H1 (cell line): ENCODE measurements at regions not wholly inside any gene's neighbourhood (a gene's known extent, or its start where the extent isn't known, plus 50 kb on each side); places are given as distances from the start of the nearest gene placed in this dataset.

Source experiments
- CTCF ChIA-PET: fragments of 300-600 bp; sonication (Branson Sonifier 250); formaldehyde crosslinking; loops from one replicate; lab custom pipeline; 2021; ENCODE audit not compliant: partially characterized antibody; lab: Charles Lee
- POLR2A ChIA-PET: fragments of 300-600 bp; sonication (Branson Sonifier 250); formaldehyde crosslinking; loops from one replicate; lab custom pipeline; 2021; ENCODE audit warnings: inconsistent platforms; ENCODE audit not compliant: partially characterized antibody; lab: Charles Lee
- DNase-seq, 2 experiments: peaks; one replicate each; pipeline versions ENCODE4 v3.0.0 to v3.0.0-alpha.2; 2010 to 2022; ENCODE audit warnings: low spot score in 2 of 2, low read depth in 1 of 2, mixed read lengths in 1 of 2
- FAIRE-seq: peaks from 2 replicates; lab custom pipeline; 2011; peaks lifted over from hg19 to GRCh38; lab: Jason Lieb, UNC
- H2AFZ ChIP-seq: 2 replicates; pipeline ENCODE4 v1.8.1; 2012; ENCODE audit warnings: low read length, inconsistent platforms
- H2AK5ac ChIP-seq: 2 replicates; pipeline ENCODE4 v1.6.1; 2013; ENCODE audit warnings: low read depth, low read length
- H2BK120ac ChIP-seq: replicated peaks from 2 replicates; pipeline ENCODE3; 2013; ENCODE audit warnings: low read depth, low read length, inconsistent platforms
- H2BK12ac ChIP-seq: 2 replicates; pipeline ENCODE4 v1.6.1; 2013; ENCODE audit warnings: low read depth, low read length
- H2BK15ac ChIP-seq: 2 replicates; pipeline ENCODE4 v1.6.1; 2013; ENCODE audit warnings: low read length
- H2BK20ac ChIP-seq: 2 replicates; pipeline ENCODE4 v1.6.1; 2013; ENCODE audit warnings: low read length
- H2BK5ac ChIP-seq: 2 replicates; pipeline ENCODE4 v1.6.1; 2013; ENCODE audit warnings: low read depth, low read length
- H3K14ac ChIP-seq: 2 replicates; pipeline ENCODE4 v1.6.1; 2013; ENCODE audit warnings: inconsistent platforms; ENCODE audit not compliant: insufficient read length
- H3K18ac ChIP-seq: 2 replicates; pipeline ENCODE4 v1.6.1; 2013; ENCODE audit warnings: low read length; ENCODE audit errors: extremely low read depth
- H3K23ac ChIP-seq: 2 replicates; pipeline ENCODE4 v1.6.1; 2013; ENCODE audit warnings: inconsistent platforms; ENCODE audit not compliant: insufficient read length
- H3K23me2 ChIP-seq: 2 replicates; pipeline ENCODE4 v1.6.1; 2013; ENCODE audit warnings: low read depth, low read length
- H3K27ac ChIP-seq: 2 replicates; pipeline ENCODE4 v1.6.1; 2011; ENCODE audit warnings: low read depth, low read length, inconsistent platforms
- H3K27me3 ChIP-seq, 4 experiments: replicated peaks in 1 of 4; 1 replicate in 1 of 4; 2 replicates in 3 of 4; pipeline versions ENCODE4 v1.6.1 to v1.8.1; 2011 to 2013; ENCODE audit warnings: low read length in 3 of 4, mild to moderate bottlenecking in 3 of 4, inconsistent platforms in 2 of 4, mixed read lengths in 2 of 4, moderate library complexity in 1 of 4; ENCODE audit not compliant: control insufficient read depth in 3 of 4, insufficient read depth in 3 of 4; ENCODE audit errors: extremely low read depth in 1 of 4
- H3K36me3 ChIP-seq, 4 experiments: 2 replicates each; pipeline versions ENCODE4 v1.6.1 to v1.8.1; 2011 to 2013; ENCODE audit warnings: mild to moderate bottlenecking in 4 of 4, low read length in 3 of 4, moderate library complexity in 2 of 4, control low read depth in 1 of 4, inconsistent platforms in 1 of 4; ENCODE audit not compliant: insufficient read depth in 4 of 4, control insufficient read depth in 2 of 4
- H3K4ac ChIP-seq: replicated peaks from 2 replicates; pipeline ENCODE3; 2013; ENCODE audit warnings: low read length, low read depth, mixed read lengths, inconsistent platforms; ENCODE audit not compliant: insufficient read length
- H3K4me1 ChIP-seq, 4 experiments: replicated peaks in 1 of 4; 1 replicate in 1 of 4; 2 replicates in 3 of 4; pipeline versions ENCODE4 v1.6.1 to v1.8.1; 2011 to 2013; ENCODE audit warnings: low read length in 3 of 4, inconsistent platforms in 2 of 4, mixed read lengths in 1 of 4; ENCODE audit not compliant: insufficient read depth in 4 of 4, control insufficient read depth in 3 of 4
- H3K4me2 ChIP-seq, 2 experiments: 2 replicates each; pipeline versions ENCODE4 v1.6.1 to v1.8.1; 2011 to 2013; ENCODE audit warnings: low read depth in 2 of 2, low read length in 2 of 2, control low read depth in 1 of 2, inconsistent platforms in 1 of 2, mild to moderate bottlenecking in 1 of 2; ENCODE audit not compliant: insufficient read depth in 1 of 2
- H3K4me3 ChIP-seq, 4 experiments: fragments of 200-600, 300-600 bp in 1 of 4; sonication (generic), shearing (Covaris generic), sonication (Bioruptor Twin) in 1 of 4; 2 replicates each; pipeline versions ENCODE4 v1.5.1 to v1.8.1; 2011 to 2016; ENCODE audit warnings: low read length in 4 of 4, low read depth in 3 of 4, control low read depth in 2 of 4, inconsistent platforms in 2 of 4, mild to moderate bottlenecking in 2 of 4, mixed read lengths in 1 of 4, moderate library complexity in 1 of 4; ENCODE audit not compliant: insufficient read depth in 2 of 4; ENCODE audit errors: extremely low read depth in 1 of 4
- H3K56ac ChIP-seq: replicated peaks from 2 replicates; pipeline ENCODE3; 2013; ENCODE audit warnings: low read depth, mild to moderate bottlenecking, mixed read lengths, low read length, inconsistent platforms; ENCODE audit not compliant: insufficient read length
- H3K79me1 ChIP-seq: 2 replicates; pipeline ENCODE4 v1.6.1; 2013; ENCODE audit warnings: low read depth, low read length, control low read depth
- H3K79me2 ChIP-seq, 2 experiments: 2 replicates each; pipeline versions ENCODE4 v1.6.1 to v1.8.1; 2012 to 2013; ENCODE audit warnings: low read length in 2 of 2, mild to moderate bottlenecking in 2 of 2, inconsistent platforms in 1 of 2; ENCODE audit not compliant: insufficient read depth in 2 of 2, control insufficient read depth in 1 of 2
- H3K9ac ChIP-seq, 4 experiments: replicated peaks in 1 of 4; 1 replicate in 1 of 4; 2 replicates in 3 of 4; pipeline versions ENCODE4 v1.6.1 to v1.8.1; 2011 to 2013; ENCODE audit warnings: low read depth in 3 of 4, low read length in 3 of 4, control low read depth in 2 of 4, mild to moderate bottlenecking in 2 of 4, moderate library complexity in 2 of 4, inconsistent platforms in 1 of 4; ENCODE audit errors: extremely low read depth in 1 of 4
- H3K9me3 ChIP-seq, 2 experiments: 2 replicates each; pipeline versions ENCODE4 v1.6.1 to v1.8.1; 2012 to 2013; ENCODE audit warnings: mild to moderate bottlenecking in 2 of 2, moderate library complexity in 2 of 2, control low read depth in 1 of 2, inconsistent platforms in 1 of 2, low read depth in 1 of 2, low read length in 1 of 2, mixed read lengths in 1 of 2; ENCODE audit not compliant: insufficient read depth in 2 of 2
- H4K20me1 ChIP-seq, 2 experiments: replicated peaks in 1 of 2; 2 replicates each; pipeline versions ENCODE3 to v1.8.1; 2011 to 2013; ENCODE audit warnings: inconsistent platforms in 2 of 2, low read length in 2 of 2, mild to moderate bottlenecking in 1 of 2; ENCODE audit not compliant: insufficient read depth in 2 of 2, control insufficient read depth in 1 of 2
- H4K5ac ChIP-seq: 2 replicates; pipeline ENCODE4 v1.6.1; 2013; ENCODE audit warnings: low read length, low read depth, mixed read lengths, inconsistent platforms; ENCODE audit not compliant: insufficient read length
- H4K8ac ChIP-seq: 2 replicates; pipeline ENCODE4 v1.8.0; 2013; ENCODE audit warnings: mild to moderate bottlenecking, moderate library complexity, low read length, inconsistent platforms; ENCODE audit not compliant: insufficient read depth; ENCODE audit errors: extremely low read depth
- H4K91ac ChIP-seq: replicated peaks from 2 replicates; pipeline ENCODE3; 2013; ENCODE audit warnings: low read length, mixed read lengths, inconsistent platforms; ENCODE audit not compliant: insufficient read length
- E2F6 ChIP-seq: IDR thresholded peaks from 2 replicates; pipeline ENCODE4 v1.6.1; 2012; ENCODE audit warnings: inconsistent platforms
- RBBP5 ChIP-seq: IDR thresholded peaks from 2 replicates; pipeline ENCODE4 v1.7.1; 2012; ENCODE audit warnings: low read depth, mild to moderate bottlenecking, inconsistent platforms, low read length, moderate library complexity, borderline replicate concordance
- TAF7 ChIP-seq: optimal IDR thresholded peaks from 2 replicates; pipeline ENCODE3; 2011; ENCODE audit warnings: low read depth, mild to moderate bottlenecking, inconsistent platforms, low read length, moderate library complexity, borderline replicate concordance
- WGBS, 2 experiments: shearing (Covaris generic) in 1 of 2; methylation state at CpG; one replicate each; pipeline versions ENCODE4 v1.1.6 to v1.1.7; 2013 to 2015; ENCODE audit warnings: low lambda C conversion rate in 2 of 2, mixed read lengths in 2 of 2, inconsistent platforms in 1 of 2, low coverage in 1 of 2, missing lambda C conversion rate in 1 of 2; ENCODE audit not compliant: insufficient replicate concordance in 2 of 2, insufficient coverage in 1 of 2, insufficient read length in 1 of 2; ENCODE audit errors: extremely low coverage in 1 of 2, missing lambda C conversion rate in 1 of 2; 5-methylcytosine and 5-hydroxymethylcytosine counted together

GRCh38 chr5:113760486-113760885, 247.0 kb downstream of the YTHDC2 start:
- Histone ChIP-seq H4K20me1 (no peaks in the 10 kb centered on the region), H3K4me3 (no peak overlapping the region), H2BK120ac (no peak overlapping the region), H3K27me3 (no peaks in the 10 kb centered on the region), H3K23ac (no peak overlapping the region), H4K8ac (no peak overlapping the region), H3K4ac (no peak overlapping the region), H2BK15ac (no peak overlapping the region), H3K79me2 (no peaks in the 10 kb centered on the region), H3K36me3 (no peaks in the 10 kb centered on the region; a peak in 1 of 8 replicates), H2BK12ac (no peak overlapping the region), H3K4me1 (no peaks in the 10 kb centered on the region), H2BK20ac (no peak overlapping the region), H3K4me2 (no peak overlapping the region), H4K91ac (no peak overlapping the region), H2BK5ac (no peak overlapping the region), H3K18ac (no peak overlapping the region), H4K5ac (no peak overlapping the region), H3K9ac (no peak overlapping the region), H3K9me3 (peaks cover 3 to 7% of the 10 kb centered on the region in 2 experiments; a peak in 3 of 4 replicates), H3K14ac (no peak overlapping the region), H2AFZ (no peak overlapping the region), H2AK5ac (no peak overlapping the region), H3K79me1 (no peaks in the 10 kb centered on the region), H3K27ac (no peak overlapping the region), H3K56ac (no peak overlapping the region), H3K23me2 (no peaks in the 10 kb centered on the region)
- ChIA-PET CTCF (interaction anchor here (1.4 kb wide), 1 partner anchor 78 kb away, joined by 4 read pairs; no protein-coding TSS in a partner anchor), POLR2A (no interaction called here)
- DNase-seq: no peak
- no peak for FAIRE-seq
- no peak for TF ChIP-seq RBBP5
- no peak for TF ChIP-seq E2F6
- no peak for TF ChIP-seq TAF7
- 52 to 100% methylated on average over 1 of the region's 1 CpG for WGBS, 2 experiments
